Muscle of arm (tissue), 1 donor: ENCODE measurements at regions not wholly inside any gene's neighbourhood (a gene's known extent, or its start where the extent isn't known, plus 50 kb on each side); places are given as distances from the start of the nearest gene placed in this dataset.
"Not testable (repeated sequence)": the region's sequence is repeated elsewhere in the genome, so short reads cannot be mapped to it uniquely, and the experiment has no call there.

Experiments used
- DNase-seq: peaks from one replicate; pipeline ENCODE4 v3.0.0-alpha.2; 2013

- no peak for DNase-seq
Measured at GRCh38 chr11:23764286-23764685, 732.6 kb upstream of the LUZP2 start.

GRCh38 chr11:23765682-23766252 is 731.1 kb upstream of the LUZP2 start:
- no peak for DNase-seq

DNA sequence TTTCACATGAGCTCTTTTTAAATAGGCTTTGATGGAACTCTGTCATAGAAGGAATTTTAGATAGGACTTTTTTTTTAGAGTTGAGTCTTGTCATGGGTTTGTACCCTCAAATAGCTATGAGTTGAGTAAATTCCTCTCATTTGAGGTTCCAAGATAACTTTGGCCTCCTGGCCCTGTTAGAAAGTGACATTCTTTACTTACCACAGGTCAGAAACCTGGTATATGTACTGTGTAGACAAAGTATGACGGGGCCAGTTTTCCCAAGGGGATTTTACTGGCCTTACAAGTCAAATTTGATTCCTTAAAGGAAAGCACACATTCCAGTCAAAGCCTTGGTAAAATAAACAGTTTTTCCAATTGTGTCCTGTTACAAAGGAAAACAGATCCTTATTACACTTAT is 729.3 kb upstream of the LUZP2 start:
- no peak for DNase-seq

DNA sequence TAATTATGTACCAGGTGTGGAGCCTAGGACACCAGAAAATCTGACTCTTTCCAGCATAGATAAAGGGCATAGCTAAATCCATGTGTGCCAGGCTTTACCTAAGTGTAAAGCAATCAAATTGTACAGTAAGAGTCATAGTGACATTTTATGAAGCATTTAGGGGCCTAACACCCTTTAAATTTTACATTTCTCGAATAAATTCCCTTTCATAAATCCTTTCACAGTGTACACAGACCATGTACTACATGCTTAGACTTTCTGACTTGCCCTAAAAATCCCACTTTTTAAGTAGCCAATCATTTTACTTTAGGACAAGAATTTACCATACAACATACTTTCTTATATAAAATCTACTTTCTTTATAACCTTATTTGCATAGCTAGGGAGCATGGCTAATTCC is 727.6 kb upstream of the LUZP2 start:
- no peak for DNase-seq

DNA sequence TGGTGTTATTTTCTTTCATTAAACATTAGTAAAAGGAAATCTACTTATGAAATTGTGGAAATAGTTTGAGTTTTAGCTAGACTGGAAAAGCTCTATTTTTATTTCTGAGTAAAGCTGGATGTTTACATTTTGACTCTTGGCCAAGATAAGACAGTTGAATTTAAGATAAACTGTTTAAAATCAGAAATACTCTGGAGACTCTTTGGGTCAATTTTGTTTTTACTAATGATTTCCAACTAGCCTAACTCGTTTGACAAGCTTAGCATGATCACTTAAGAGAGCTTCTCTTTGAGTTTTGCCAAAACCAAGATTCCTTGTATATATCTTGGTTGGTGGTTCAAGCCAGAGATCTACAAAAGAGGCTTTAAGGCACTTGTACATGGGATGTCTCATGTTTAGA is 724.8 kb upstream of the LUZP2 start:
- no peak for DNase-seq

- DNase-seq = no peak
Measured at GRCh38 chr11:23778971-23779370, 717.9 kb upstream of the LUZP2 start.

DNA sequence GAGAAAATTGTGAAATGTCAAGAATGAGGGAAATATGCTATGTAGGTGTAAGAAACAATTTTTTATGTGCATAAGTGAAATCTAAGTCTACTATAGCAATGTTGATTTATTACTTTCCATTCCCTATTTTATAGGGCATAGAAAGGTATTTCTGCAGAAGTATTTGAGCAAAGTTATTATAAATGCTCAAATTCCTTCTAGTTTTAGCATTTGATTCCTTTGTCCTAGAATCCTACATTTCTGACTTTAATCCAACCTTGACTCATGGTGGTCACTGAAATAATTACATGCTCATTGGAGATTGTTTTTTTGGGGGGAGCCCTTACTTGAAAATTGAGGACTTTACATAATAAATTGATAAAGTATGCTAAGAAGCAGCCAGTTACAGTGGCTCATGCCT is 716.6 kb upstream of the LUZP2 start:
- no peak for DNase-seq

DNA sequence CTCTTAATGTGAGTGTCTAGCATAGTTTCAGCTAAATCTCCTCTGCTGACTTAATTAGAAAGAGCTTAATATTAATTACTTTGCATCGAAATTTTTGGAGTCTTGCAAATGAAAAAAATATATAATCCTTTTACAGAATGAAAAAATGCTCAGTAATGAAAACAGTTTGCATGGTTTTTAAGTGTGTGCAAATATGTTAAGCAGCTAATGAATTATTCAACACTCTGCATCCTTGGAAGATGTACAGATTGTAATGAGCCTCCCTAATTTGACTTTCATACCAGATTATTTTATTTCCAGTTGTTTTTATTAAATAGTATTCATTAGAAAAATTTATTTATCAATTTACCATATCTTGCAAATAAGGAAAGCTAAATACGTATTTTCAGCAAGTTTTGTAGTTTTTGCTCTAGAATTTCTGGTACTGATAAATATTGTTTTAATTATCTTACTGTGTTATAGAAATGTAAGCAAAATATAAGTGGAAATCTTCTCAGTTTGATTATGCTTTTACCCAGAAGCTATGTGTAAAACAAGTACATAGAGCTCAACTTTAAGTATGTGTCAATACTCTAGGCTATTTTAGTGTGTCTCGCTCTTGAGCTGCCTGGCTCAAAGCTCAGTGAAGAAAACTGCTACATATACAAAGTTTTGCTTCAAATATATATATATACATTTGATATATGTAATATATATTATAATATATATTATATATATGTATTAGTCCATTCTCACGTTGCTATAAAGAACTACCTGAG is 714.9 kb upstream of the LUZP2 start:
- no peak for DNase-seq

DNA sequence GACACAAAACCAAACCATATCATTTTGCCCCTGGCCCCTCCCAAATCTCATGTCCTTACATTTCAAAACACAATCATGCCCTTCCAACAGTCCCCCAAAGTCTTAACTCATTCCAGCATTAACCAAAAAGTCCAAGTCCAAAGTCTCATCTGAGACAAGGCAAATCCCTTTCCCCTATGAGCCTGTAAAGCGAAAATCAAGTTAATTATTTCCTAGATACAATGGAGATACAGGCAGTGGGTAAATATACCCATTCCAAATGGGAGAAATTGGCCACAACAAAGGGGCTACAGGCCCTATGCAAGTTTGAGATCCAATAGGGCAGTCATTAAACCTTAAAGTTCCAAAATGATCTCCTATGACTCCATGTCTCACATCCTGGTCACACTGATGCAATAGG is 709.9 kb upstream of the LUZP2 start:
- not testable (repeated sequence) for DNase-seq

- no peak for DNase-seq
Measured at GRCh38 chr11:23789200-23789853, 707.5 kb upstream of the LUZP2 start.

DNA sequence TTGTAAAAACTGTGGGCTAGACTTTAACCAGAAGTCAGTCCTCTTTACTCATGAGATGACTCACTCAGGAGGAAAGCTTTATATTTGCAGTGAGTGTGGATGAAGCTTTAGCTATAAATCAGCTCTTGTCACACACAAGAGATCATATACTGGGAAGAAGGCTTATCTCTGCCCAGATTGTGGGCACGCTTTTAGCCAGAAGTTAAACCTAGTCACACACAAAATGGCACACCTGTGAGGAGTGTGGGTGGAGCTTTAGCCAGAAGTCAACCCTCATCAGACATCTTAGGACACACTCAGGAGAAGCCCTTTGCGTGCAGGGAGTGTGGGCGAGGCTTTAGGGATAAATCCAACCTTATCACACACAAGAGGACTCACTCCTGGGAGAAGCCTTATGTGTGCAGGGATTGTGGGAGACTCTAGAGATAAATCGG is 706.9 kb upstream of the LUZP2 start:
- no peak for DNase-seq

DNA sequence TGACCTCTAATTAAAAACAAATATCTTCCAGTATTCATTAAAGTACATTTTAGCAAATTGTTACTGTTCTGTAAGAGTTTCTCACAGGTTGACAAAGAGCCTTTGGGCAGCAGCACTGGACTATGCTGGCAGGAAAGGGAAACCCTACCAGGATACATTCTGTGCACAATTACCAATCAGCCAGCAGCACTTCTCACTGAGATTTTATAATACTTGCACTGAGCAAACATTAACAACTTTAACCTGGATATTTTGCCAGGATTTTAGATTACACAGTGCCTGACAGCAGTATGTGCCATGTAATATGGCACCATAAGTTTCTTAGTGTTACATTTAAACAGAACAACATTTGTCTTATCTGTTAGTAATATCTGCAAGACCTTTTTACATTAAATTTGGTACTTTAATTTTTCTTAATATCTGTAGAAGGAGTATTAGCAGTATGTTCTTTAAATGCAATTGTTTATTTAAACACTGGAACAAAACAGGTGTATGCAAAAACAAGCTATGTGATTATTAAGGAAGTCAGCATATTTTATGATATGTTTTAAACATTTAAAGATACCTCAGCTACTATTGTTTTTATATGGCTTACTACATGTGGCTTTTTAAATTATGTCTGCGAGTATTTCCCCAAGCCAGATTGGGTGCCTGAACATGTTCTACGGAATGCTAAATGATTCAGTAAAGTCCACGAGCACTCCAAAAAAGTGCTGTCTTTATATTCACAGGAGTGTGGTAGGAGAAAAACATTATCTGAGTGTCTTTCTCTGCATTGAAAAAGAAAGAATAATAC is 699.0 kb upstream of the LUZP2 start:
- DNase-seq = no peak

GRCh38 chr11:23834306-23834705 is 662.5 kb upstream of the LUZP2 start:
- not testable (repeated sequence) for DNase-seq

DNA sequence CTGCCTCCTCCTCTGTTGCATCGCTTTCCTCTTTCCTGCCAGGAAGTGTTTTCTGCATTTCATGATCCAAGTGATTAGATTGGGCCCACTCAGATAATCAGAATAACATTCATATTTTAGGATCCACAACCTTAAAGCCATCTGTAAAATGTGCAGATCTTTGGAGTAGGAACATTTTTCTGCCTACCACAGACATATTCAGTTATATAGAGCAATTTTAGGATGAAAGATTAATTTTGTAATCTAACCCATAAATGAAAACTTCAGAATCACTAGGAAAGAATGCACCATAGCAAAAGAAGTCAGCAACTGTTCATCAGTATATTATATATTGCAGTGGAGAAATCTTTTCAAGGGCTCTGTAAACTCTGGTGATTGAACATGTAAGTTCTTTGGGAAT is 659.9 kb upstream of the LUZP2 start:
- DNase-seq = no peak

DNA sequence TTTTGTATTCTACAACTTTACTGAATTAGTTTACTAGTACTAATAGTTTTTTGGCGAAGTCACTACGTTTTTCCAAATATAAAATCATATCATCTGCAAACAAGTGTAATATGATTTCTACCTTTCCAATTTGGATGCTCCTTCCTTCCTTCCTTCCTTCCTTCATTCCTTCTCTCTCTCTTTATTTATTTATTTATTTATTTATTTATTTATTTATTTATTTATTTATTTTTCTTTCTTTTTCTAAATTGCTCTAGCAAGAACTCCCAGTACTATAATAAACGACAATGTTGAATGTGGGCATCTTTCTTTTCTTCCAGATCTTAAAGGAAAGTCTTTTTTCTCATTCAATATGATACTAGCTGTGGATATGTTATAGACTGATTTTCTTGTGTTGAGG is 656.0 kb upstream of the LUZP2 start:
- DNase-seq = no peak

- no peak for DNase-seq
Measured at GRCh38 chr11:23846902-23847422, 649.9 kb upstream of the LUZP2 start.

GRCh38 chr11:23851216-23851615 is 645.6 kb upstream of the LUZP2 start:
- no peak for DNase-seq

- DNase-seq = no peak
Measured at GRCh38 chr11:23856654-23857053, 640.2 kb upstream of the LUZP2 start.

DNA sequence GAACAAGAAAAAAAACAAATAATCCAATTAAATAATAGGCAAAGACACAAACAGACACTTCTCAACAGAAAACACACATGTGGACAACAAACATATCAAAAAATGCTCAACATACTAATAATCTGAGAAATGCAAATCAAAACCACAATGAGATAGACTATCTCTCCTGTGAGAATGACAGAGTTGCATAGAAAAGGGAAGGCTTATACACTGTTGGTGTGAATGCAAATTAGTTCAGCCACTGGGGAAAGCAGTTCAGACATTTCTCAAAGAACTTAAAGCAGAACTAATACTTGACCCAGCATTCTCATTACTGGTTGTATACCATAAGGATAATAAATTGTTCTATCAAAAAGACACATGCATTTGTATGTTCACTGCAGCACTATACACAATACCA is 637.8 kb upstream of the LUZP2 start:
- DNase-seq = no peak

GRCh38 chr11:23861615-23862014 is 635.2 kb upstream of the LUZP2 start:
- no peak for DNase-seq

GRCh38 chr11:23865341-23865975 is 631.4 kb upstream of the LUZP2 start:
- DNase-seq = no peak

DNA sequence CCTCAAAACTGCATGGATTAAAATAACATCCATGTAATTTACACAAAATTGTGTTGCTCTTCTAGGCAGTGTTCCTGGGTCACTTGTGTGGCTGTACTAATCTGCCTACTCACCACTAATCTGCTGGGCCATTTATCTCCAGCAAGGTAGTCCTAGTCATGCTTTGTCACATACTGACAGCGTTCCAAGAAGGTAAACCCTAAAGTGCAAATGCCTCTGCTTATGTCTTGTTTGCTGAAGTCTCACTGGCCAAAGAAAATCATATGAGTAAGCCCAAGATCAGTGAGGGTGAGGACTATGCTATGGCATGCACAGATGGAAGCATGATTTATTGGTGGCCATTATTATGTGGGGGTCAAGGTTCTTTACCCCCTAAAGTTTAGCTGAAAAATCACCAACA is 630.2 kb upstream of the LUZP2 start:
- no peak for DNase-seq
